ENCODE measurements at regions not wholly inside any gene's neighbourhood (a gene's known extent, or its start where the extent isn't known, plus 50 kb on each side); places are given as distances from the start of the nearest gene placed in this dataset.
A peak's percentile ranks its signal among the peaks of the same experiment; 100 is the strongest.

DNA sequence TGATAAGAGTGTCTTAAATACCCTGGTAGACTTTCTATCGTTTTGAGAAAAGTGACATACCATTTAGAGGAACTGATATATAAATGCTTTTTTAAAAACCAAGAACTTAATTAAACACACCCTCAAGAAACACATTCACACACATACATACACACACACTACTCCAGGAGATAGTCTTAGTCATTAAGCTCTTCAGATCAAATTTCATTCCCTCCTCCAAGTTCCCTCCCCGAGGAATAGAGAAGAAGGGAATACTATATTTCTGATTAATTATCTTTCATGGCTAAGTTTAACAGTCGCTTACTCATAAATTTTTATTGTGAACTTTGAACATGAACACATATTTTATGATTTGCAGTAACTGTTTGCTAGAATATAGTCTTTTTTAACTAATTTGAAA lies 1109.5 kb downstream of the SLITRK1 start:
- no peaks in the 10 kb centered on the region for H3K27me3 ChIP-seq (replicated peaks in 2 of 5; ENCODE audit: control insufficient read depth in 4 of 5, insufficient read depth in 5 of 5, low read length in 4 of 5)
- DNase-seq: peak in 1 of 3 donors; percentile 6
- H3K4me3 ChIP-seq (ENCODE audit: control insufficient read depth in 1 of 7, extremely low read depth in 1 of 7, insufficient read depth in 4 of 7, low read depth in 2 of 7, low read length in 6 of 7): no peak overlapping the region
- no CpG with 5 or more reads among the region's 3 CpGs for WGBS (ENCODE audit: insufficient coverage)
- H3K36me3 ChIP-seq (ENCODE audit: control insufficient read depth in 4 of 4, insufficient read depth in 4 of 4, low read length in 3 of 4): no peaks in the 10 kb centered on the region
- ChIA-PET CTCF (no interaction called here), POLR2A (no interaction called here)
- H3K27ac ChIP-seq (ENCODE audit: insufficient read depth in 1 of 2, low read depth in 1 of 2, low read length in 2 of 2, poor library complexity in 1 of 2, severe bottlenecking in 2 of 2): no peak overlapping the region
- H3K4me1 ChIP-seq (ENCODE audit: control extremely low read depth in 1 of 4, control insufficient read depth in 4 of 4, insufficient read depth in 4 of 4, low read length in 3 of 4): no peaks in the 10 kb centered on the region
- H3K9me3 ChIP-seq (ENCODE audit: control extremely low read depth in 1 of 5, control insufficient read depth in 4 of 5, insufficient read depth in 2 of 5, low read depth in 1 of 5, low read length in 4 of 5): peaks cover 0 to 4% (median under 1%) of the 10 kb centered on the region in 5 experiments

DNA sequence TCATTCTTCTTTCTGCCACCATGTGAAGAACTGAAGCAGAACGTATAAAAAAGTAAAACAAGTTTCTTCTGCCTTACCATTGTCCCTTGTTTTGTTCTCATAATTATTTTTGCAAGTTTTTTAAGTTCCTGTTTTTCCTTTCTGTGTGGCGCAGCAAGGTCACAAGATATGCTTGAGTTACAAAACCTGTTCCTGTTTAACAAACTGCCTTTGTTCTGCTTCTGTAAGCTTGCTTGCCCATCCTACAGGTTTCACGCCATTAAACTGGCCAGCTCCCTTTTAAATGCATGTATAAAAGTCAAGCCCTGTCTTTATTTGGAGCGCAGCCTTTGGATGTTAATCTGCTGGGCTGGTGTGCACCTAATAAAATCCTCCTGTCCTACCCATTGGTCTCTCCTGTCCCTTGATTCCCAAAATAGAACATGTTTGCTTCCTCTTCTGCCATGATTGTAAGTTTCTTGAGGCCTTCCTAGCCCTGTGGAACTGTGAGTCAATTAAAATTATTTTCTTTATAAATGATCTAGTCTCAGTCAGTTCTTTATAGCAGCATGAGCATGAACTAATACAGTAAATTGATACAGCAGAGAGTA lies 1115.4 kb downstream of the SLITRK1 start:
- Histone ChIP-seq H3K9me3 (ENCODE audit: control extremely low read depth in 1 of 5, control insufficient read depth in 4 of 5, insufficient read depth in 2 of 5, low read depth in 1 of 5, low read length in 4 of 5) (peaks cover 0 to 20% (median 6%) of the 10 kb centered on the region in 5 experiments), H3K36me3 (ENCODE audit: control insufficient read depth in 4 of 4, insufficient read depth in 4 of 4, low read length in 3 of 4) (no peaks in the 10 kb centered on the region), H3K27me3 (replicated peaks in 2 of 5; ENCODE audit: control insufficient read depth in 4 of 5, insufficient read depth in 5 of 5, low read length in 4 of 5) (no peaks in the 10 kb centered on the region), H3K27ac (ENCODE audit: insufficient read depth in 1 of 2, low read depth in 1 of 2, low read length in 2 of 2, poor library complexity in 1 of 2, severe bottlenecking in 2 of 2) (no peak overlapping the region), H3K4me3 (ENCODE audit: control insufficient read depth in 1 of 7, extremely low read depth in 1 of 7, insufficient read depth in 4 of 7, low read depth in 2 of 7, low read length in 6 of 7) (no peak overlapping the region), H3K4me1 (ENCODE audit: control extremely low read depth in 1 of 4, control insufficient read depth in 4 of 4, insufficient read depth in 4 of 4, low read length in 3 of 4) (no peaks in the 10 kb centered on the region)
- peak in 2 of 3 donors; percentile 1 to 6 for DNase-seq
- CTCF ChIA-PET: no interaction called here
- 71% methylated on average over 3 of the region's 4 CpGs for WGBS (ENCODE audit: insufficient coverage)
- POLR2A ChIA-PET: no interaction called here

DNA sequence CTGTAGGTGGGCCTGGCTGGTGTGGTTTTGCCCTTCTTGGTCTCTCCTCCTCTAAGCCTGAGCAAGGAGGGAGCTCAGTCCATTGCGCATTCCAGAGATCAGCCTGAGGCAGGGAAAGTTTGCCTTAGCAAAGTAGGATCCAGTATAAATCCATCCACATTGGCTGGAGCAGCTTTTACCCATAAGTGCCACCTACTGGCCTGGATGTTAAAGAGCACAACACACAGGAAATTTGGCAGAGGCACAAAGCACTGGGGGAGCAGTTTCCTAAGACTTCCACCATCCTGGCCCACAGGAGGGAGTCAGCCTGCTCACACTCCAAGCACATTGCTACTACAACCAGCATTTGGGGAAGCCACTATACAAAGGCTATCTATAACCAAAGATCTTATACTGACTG lies 1124.2 kb downstream of the SLITRK1 start:
- no peak for DNase-seq
- H3K4me3 ChIP-seq (ENCODE audit: control insufficient read depth in 1 of 7, extremely low read depth in 1 of 7, insufficient read depth in 4 of 7, low read depth in 2 of 7, low read length in 6 of 7): no peak overlapping the region
- peaks cover 0 to 3% (median 0%) of the 10 kb centered on the region in 5 experiments for H3K9me3 ChIP-seq (ENCODE audit: control extremely low read depth in 1 of 5, control insufficient read depth in 4 of 5, insufficient read depth in 2 of 5, low read depth in 1 of 5, low read length in 4 of 5)
- ChIA-PET CTCF (no interaction called here), POLR2A (no interaction called here)
- H3K4me1 ChIP-seq (ENCODE audit: control extremely low read depth in 1 of 4, control insufficient read depth in 4 of 4, insufficient read depth in 4 of 4, low read length in 3 of 4): no peaks in the 10 kb centered on the region
- no peaks in the 10 kb centered on the region for H3K27me3 ChIP-seq (replicated peaks in 2 of 5; ENCODE audit: control insufficient read depth in 4 of 5, insufficient read depth in 5 of 5, low read length in 4 of 5)
- H3K27ac ChIP-seq (ENCODE audit: insufficient read depth in 1 of 2, low read depth in 1 of 2, low read length in 2 of 2, poor library complexity in 1 of 2, severe bottlenecking in 2 of 2): no peak overlapping the region
- 100% methylated on average over 1 of the region's 1 CpG for WGBS (ENCODE audit: insufficient coverage)
- H3K36me3 ChIP-seq (ENCODE audit: control insufficient read depth in 4 of 4, insufficient read depth in 4 of 4, low read length in 3 of 4): no peaks in the 10 kb centered on the region

DNA sequence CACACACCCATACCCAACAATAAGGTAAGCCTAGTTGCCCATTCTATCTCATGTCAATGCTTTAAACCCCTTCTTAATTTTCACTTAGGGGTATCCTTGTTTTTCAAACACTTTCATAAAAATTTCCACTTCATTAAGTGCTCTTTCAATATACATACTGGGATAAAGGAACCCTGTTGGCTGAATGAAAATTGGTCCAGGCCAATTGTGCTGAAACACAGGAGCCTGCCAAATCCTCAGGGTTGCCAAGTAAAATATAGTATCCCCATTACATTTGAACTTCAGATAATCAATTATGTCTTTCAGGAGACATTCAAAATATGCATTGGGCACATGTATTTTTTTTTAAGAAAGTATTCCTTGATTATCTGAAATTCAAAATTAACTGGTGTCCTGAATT lies 1131.1 kb downstream of the SLITRK1 start:
- ChIA-PET CTCF (no interaction called here), POLR2A (no interaction called here)
- no peak for DNase-seq

DNA sequence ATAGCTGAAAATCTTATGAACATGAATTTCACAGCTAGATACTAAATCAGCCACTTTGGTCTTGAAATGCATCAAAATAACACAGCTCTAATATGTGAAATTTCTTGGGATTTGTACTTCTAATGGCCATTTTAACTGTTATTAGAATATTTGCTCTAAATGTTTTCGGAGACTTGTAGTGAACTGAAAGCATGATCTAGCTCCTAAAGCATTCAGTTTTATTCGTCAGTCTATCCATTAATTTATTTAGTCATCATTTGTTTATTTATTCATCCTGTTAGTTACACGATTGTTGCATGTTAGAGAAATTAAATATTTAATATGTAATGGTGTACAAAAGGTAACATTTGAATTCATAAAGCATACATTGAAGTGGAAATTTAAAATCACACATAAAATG lies 1132.7 kb downstream of the SLITRK1 start:
- Histone ChIP-seq H3K9me3 (ENCODE audit: control extremely low read depth in 1 of 5, control insufficient read depth in 4 of 5, insufficient read depth in 2 of 5, low read depth in 1 of 5, low read length in 4 of 5) (no peaks in the 10 kb centered on the region), H3K36me3 (ENCODE audit: control insufficient read depth in 4 of 4, insufficient read depth in 4 of 4, low read length in 3 of 4) (no peaks in the 10 kb centered on the region), H3K27ac (ENCODE audit: insufficient read depth in 1 of 2, low read depth in 1 of 2, low read length in 2 of 2, poor library complexity in 1 of 2, severe bottlenecking in 2 of 2) (no peak overlapping the region), H3K27me3 (replicated peaks in 2 of 5; ENCODE audit: control insufficient read depth in 4 of 5, insufficient read depth in 5 of 5, low read length in 4 of 5) (no peaks in the 10 kb centered on the region), H3K4me1 (ENCODE audit: control extremely low read depth in 1 of 4, control insufficient read depth in 4 of 4, insufficient read depth in 4 of 4, low read length in 3 of 4) (no peaks in the 10 kb centered on the region), H3K4me3 (ENCODE audit: control insufficient read depth in 1 of 7, extremely low read depth in 1 of 7, insufficient read depth in 4 of 7, low read depth in 2 of 7, low read length in 6 of 7) (no peak overlapping the region)
- no CpG with 5 or more reads among the region's 3 CpGs for WGBS (ENCODE audit: insufficient coverage)
- CTCF ChIA-PET: no interaction called here
- POLR2A ChIA-PET: no interaction called here
- DNase-seq: no peak

More for the DNA sequence above, 1131.1 kb downstream of the SLITRK1 start:
- Histone ChIP-seq H3K27ac (ENCODE audit: insufficient read depth in 1 of 2, low read depth in 1 of 2, low read length in 2 of 2, poor library complexity in 1 of 2, severe bottlenecking in 2 of 2) (no peak overlapping the region), H3K27me3 (replicated peaks in 2 of 5; ENCODE audit: control insufficient read depth in 4 of 5, insufficient read depth in 5 of 5, low read length in 4 of 5) (no peaks in the 10 kb centered on the region), H3K9me3 (ENCODE audit: control extremely low read depth in 1 of 5, control insufficient read depth in 4 of 5, insufficient read depth in 2 of 5, low read depth in 1 of 5, low read length in 4 of 5) (no peaks in the 10 kb centered on the region), H3K4me3 (ENCODE audit: control insufficient read depth in 1 of 7, extremely low read depth in 1 of 7, insufficient read depth in 4 of 7, low read depth in 2 of 7, low read length in 6 of 7) (no peak overlapping the region), H3K36me3 (ENCODE audit: control insufficient read depth in 4 of 4, insufficient read depth in 4 of 4, low read length in 3 of 4) (no peaks in the 10 kb centered on the region), H3K4me1 (ENCODE audit: control extremely low read depth in 1 of 4, control insufficient read depth in 4 of 4, insufficient read depth in 4 of 4, low read length in 3 of 4) (no peaks in the 10 kb centered on the region)

DNA sequence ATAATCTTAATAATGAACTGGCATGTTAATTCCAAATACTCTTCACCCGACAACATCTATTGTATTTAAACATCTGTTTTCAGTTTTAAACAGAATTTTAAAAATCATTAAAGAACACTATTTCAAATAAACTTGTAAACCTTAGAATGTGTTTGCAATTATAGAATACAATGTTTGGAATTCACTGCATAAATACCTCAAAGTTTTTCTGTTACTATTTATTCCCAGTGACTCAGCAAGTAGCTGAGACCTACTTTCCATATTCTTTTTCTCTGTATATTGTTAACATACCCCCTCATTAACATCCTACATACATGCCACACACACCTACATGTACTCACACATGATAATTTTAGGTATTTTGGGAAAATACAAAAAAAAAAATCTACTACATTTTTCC lies 1134.3 kb downstream of the SLITRK1 start:
- H3K4me3 ChIP-seq (ENCODE audit: control insufficient read depth in 1 of 7, extremely low read depth in 1 of 7, insufficient read depth in 4 of 7, low read depth in 2 of 7, low read length in 6 of 7): no peak overlapping the region
- ChIA-PET CTCF (no interaction called here), POLR2A (no interaction called here)
- no CpG with 5 or more reads among the region's 1 CpG for WGBS (ENCODE audit: insufficient coverage)
- no peaks in the 10 kb centered on the region for H3K4me1 ChIP-seq (ENCODE audit: control extremely low read depth in 1 of 4, control insufficient read depth in 4 of 4, insufficient read depth in 4 of 4, low read length in 3 of 4)
- H3K27me3 ChIP-seq (replicated peaks in 2 of 5; ENCODE audit: control insufficient read depth in 4 of 5, insufficient read depth in 5 of 5, low read length in 4 of 5): no peaks in the 10 kb centered on the region
- no peaks in the 10 kb centered on the region for H3K9me3 ChIP-seq (ENCODE audit: control extremely low read depth in 1 of 5, control insufficient read depth in 4 of 5, insufficient read depth in 2 of 5, low read depth in 1 of 5, low read length in 4 of 5)
- DNase-seq: no peak
- no peaks in the 10 kb centered on the region for H3K36me3 ChIP-seq (ENCODE audit: control insufficient read depth in 4 of 4, insufficient read depth in 4 of 4, low read length in 3 of 4)
- no peak overlapping the region for H3K27ac ChIP-seq (ENCODE audit: insufficient read depth in 1 of 2, low read depth in 1 of 2, low read length in 2 of 2, poor library complexity in 1 of 2, severe bottlenecking in 2 of 2)

DNA sequence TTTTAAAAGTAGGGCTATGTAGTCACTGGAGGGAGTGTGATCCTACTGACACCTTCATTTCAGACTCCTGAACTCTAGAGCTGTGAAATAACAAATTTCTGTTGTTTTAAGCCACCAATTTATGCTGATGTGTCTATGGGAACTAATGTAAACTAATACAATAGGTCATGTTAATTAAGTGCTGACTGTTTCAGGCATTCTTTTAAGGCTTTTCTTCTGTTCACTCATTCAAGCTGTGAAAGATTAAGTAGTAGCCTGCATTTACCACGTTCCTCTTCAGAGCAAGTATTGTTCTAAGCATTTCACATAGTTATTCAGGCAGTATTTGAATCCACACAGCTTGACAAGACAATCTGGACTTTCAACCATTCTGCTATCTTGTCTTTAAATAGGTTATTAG lies 1135.0 kb downstream of the SLITRK1 start:
- ChIA-PET POLR2A (no interaction called here), CTCF (no interaction called here)
- H3K36me3 ChIP-seq (ENCODE audit: control insufficient read depth in 4 of 4, insufficient read depth in 4 of 4, low read length in 3 of 4): no peaks in the 10 kb centered on the region
- H3K4me3 ChIP-seq (ENCODE audit: control insufficient read depth in 1 of 7, extremely low read depth in 1 of 7, insufficient read depth in 4 of 7, low read depth in 2 of 7, low read length in 6 of 7): no peak overlapping the region
- WGBS (ENCODE audit: insufficient coverage): 88% methylated on average over 1 of the region's 1 CpG
- DNase-seq: no peak
- H3K27ac ChIP-seq (ENCODE audit: insufficient read depth in 1 of 2, low read depth in 1 of 2, low read length in 2 of 2, poor library complexity in 1 of 2, severe bottlenecking in 2 of 2): no peak overlapping the region
- H3K9me3 ChIP-seq (ENCODE audit: control extremely low read depth in 1 of 5, control insufficient read depth in 4 of 5, insufficient read depth in 2 of 5, low read depth in 1 of 5, low read length in 4 of 5): no peaks in the 10 kb centered on the region
- H3K4me1 ChIP-seq (ENCODE audit: control extremely low read depth in 1 of 4, control insufficient read depth in 4 of 4, insufficient read depth in 4 of 4, low read length in 3 of 4): no peaks in the 10 kb centered on the region
- no peaks in the 10 kb centered on the region for H3K27me3 ChIP-seq (replicated peaks in 2 of 5; ENCODE audit: control insufficient read depth in 4 of 5, insufficient read depth in 5 of 5, low read length in 4 of 5)

All from common myeloid progenitor, CD34-positive (primary cell).